ENCODE measurements at regions not wholly inside any gene's neighbourhood (a gene's known extent, or its start where the extent isn't known, plus 50 kb on each side); places are given as distances from the start of the nearest gene placed in this dataset.

- H3K27me3 ChIP-seq (ENCODE audit: control insufficient read depth, insufficient read depth, low read length), result no peaks in the 10 kb centered on the region; the same call in 1 of the 2 replicates
- intact Hi-C loops (cut with micrococcal nuclease; ENCODE audit: unreplicated experiment), result no loop called here
- no peak for ATAC-seq
- no peaks in the 10 kb centered on the region for H3K4me1 ChIP-seq (ENCODE audit: control insufficient read depth, insufficient read depth, low read length)
- H3K4me3 ChIP-seq (ENCODE audit: low read depth in 2 of 2, low read length in 2 of 2), result no peak overlapping the region
- CTCF ChIA-PET, result no interaction called here
- DNase-seq (ENCODE audit: low read depth, low spot score), result no peak
- H3K9me3 ChIP-seq (ENCODE audit: control insufficient read depth, insufficient read depth, low read depth, low read length), result no peaks in the 10 kb centered on the region
- TF ChIP-seq REST (IDR thresholded peaks at IDR 0.05; ENCODE audit: insufficient read depth in 1 of 2, low read depth in 2 of 2, low read length in 1 of 2) (no peak), POLR2AphosphoS5 (IDR thresholded peaks at IDR 0.05; ENCODE audit: low read depth, low read length) (no peak), SIN3A (IDR thresholded peaks at IDR 0.05; ENCODE audit: borderline replicate concordance, insufficient read depth, low read depth, low read length) (no peak), CTCF (IDR thresholded peaks at IDR 0.05) (no peak), TCF7L2 (IDR thresholded peaks at IDR 0.05; ENCODE audit: low read depth, low read length) (no peak)
- H3K27ac ChIP-seq (ENCODE audit: low read length), result no peak overlapping the region
- BruUV-seq (replicated peaks), result no TSS peak
- in situ Hi-C loops (cut with HindIII; ENCODE audit: low pct_unique_long_range_greater_than_20kb, low sequenced_read_pairs), result no loop called here
- POLR2A ChIA-PET, result no interaction called here
- H3K36me3 ChIP-seq (ENCODE audit: control insufficient read depth, insufficient read depth, low read length), result no peaks in the 10 kb centered on the region
These were observed 142.8 kb upstream of the PLET1 start for GRCh38 chr11:112403432-112403831.

GRCh38 chr11:112404112-112404511, 143.5 kb upstream of the PLET1 start:
- no peak for DNase-seq (ENCODE audit: low read depth, low spot score)
- CTCF ChIA-PET, result no interaction called here
- in situ Hi-C loops (cut with HindIII; ENCODE audit: low pct_unique_long_range_greater_than_20kb, low sequenced_read_pairs), result no loop called here
- POLR2A ChIA-PET, result no interaction called here
- TF ChIP-seq CTCF (IDR thresholded peaks at IDR 0.05), result no peak
- no peak for TF ChIP-seq REST (IDR thresholded peaks at IDR 0.05; ENCODE audit: insufficient read depth in 1 of 2, low read depth in 2 of 2, low read length in 1 of 2)
- no peak for TF ChIP-seq SIN3A (IDR thresholded peaks at IDR 0.05; ENCODE audit: borderline replicate concordance, insufficient read depth, low read depth, low read length)
- TF ChIP-seq POLR2AphosphoS5 (IDR thresholded peaks at IDR 0.05; ENCODE audit: low read depth, low read length), result no peak
- no peak for TF ChIP-seq TCF7L2 (IDR thresholded peaks at IDR 0.05; ENCODE audit: low read depth, low read length)
- H3K27ac ChIP-seq (ENCODE audit: low read length), result no peak overlapping the region
- BruUV-seq (replicated peaks), result no TSS peak
- H3K36me3 ChIP-seq (ENCODE audit: control insufficient read depth, insufficient read depth, low read length), result no peaks in the 10 kb centered on the region
- H3K27me3 ChIP-seq (ENCODE audit: control insufficient read depth, insufficient read depth, low read length), result peaks cover 4% of the 10 kb centered on the region
- intact Hi-C loops (cut with micrococcal nuclease; ENCODE audit: unreplicated experiment), result no loop called here
- ATAC-seq, result no peak
- H3K4me1 ChIP-seq (ENCODE audit: control insufficient read depth, insufficient read depth, low read length), result no peaks in the 10 kb centered on the region
- no peak overlapping the region for H3K4me3 ChIP-seq (ENCODE audit: low read depth in 2 of 2, low read length in 2 of 2)
- no peaks in the 10 kb centered on the region for H3K9me3 ChIP-seq (ENCODE audit: control insufficient read depth, insufficient read depth, low read depth, low read length)
